ENCODE measurements at regions not wholly inside any gene's neighbourhood (a gene's known extent, or its start where the extent isn't known, plus 50 kb on each side); places are given as distances from the start of the nearest gene placed in this dataset.

DNA sequence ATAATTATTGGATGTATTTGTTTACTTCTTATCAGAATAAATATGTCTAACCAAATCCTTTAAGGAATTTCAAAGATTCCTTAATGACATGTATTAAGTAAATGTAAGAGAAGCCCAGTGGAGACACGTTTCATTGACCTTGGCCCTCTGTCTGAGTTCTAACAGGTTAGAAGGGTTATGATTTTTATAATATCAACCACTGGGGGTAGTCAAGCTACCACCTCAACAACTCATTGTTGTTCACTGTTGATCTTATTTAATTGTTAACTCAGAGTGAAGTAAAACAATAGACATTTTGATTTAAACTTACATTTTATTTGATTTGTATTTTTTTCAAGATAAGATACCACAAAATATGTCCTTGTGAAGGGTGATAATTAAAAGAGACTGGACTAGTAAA lies 499.2 kb upstream of the COX7C start:
- no peak for TF ChIP-seq POLR2A (IDR thresholded peaks at IDR 0.05)
- TF ChIP-seq, protein P1, sequence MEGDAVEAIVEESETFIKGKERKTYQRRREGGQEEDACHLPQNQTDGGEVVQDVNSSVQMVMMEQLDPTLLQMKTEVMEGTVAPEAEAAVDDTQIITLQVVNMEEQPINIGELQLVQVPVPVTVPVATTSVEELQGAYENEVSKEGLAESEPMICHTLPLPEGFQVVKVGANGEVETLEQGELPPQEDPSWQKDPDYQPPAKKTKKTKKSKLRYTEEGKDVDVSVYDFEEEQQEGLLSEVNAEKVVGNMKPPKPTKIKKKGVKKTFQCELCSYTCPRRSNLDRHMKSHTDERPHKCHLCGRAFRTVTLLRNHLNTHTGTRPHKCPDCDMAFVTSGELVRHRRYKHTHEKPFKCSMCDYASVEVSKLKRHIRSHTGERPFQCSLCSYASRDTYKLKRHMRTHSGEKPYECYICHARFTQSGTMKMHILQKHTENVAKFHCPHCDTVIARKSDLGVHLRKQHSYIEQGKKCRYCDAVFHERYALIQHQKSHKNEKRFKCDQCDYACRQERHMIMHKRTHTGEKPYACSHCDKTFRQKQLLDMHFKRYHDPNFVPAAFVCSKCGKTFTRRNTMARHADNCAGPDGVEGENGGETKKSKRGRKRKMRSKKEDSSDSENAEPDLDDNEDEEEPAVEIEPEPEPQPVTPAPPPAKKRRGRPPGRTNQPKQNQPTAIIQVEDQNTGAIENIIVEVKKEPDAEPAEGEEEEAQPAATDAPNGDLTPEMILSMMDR (IDR thresholded peaks at IDR 0.05), result no peak
